HK-2 (cell line): ENCODE measurements at regions not wholly inside any gene's neighbourhood (a gene's known extent, or its start where the extent isn't known, plus 50 kb on each side); places are given as distances from the start of the nearest gene placed in this dataset.
A peak's percentile ranks its signal among the peaks of the same experiment; 100 is the strongest.

Experiments
- DNase-seq: peaks from one replicate; pipeline ENCODE4 v3.0.0-alpha.2; 2018; ENCODE audit not compliant: unreplicated experiment

- no peak for DNase-seq
Measured at GRCh38 chr18:41829647-41830516, 125.2 kb upstream of the PIK3C3 start.

- no peak for DNase-seq
Measured at GRCh38 chr18:41828137-41828536, 126.9 kb upstream of the PIK3C3 start.

- DNase-seq: no peak
Measured at GRCh38 chr18:41820784-41821183, 134.2 kb upstream of the PIK3C3 start.

DNA sequence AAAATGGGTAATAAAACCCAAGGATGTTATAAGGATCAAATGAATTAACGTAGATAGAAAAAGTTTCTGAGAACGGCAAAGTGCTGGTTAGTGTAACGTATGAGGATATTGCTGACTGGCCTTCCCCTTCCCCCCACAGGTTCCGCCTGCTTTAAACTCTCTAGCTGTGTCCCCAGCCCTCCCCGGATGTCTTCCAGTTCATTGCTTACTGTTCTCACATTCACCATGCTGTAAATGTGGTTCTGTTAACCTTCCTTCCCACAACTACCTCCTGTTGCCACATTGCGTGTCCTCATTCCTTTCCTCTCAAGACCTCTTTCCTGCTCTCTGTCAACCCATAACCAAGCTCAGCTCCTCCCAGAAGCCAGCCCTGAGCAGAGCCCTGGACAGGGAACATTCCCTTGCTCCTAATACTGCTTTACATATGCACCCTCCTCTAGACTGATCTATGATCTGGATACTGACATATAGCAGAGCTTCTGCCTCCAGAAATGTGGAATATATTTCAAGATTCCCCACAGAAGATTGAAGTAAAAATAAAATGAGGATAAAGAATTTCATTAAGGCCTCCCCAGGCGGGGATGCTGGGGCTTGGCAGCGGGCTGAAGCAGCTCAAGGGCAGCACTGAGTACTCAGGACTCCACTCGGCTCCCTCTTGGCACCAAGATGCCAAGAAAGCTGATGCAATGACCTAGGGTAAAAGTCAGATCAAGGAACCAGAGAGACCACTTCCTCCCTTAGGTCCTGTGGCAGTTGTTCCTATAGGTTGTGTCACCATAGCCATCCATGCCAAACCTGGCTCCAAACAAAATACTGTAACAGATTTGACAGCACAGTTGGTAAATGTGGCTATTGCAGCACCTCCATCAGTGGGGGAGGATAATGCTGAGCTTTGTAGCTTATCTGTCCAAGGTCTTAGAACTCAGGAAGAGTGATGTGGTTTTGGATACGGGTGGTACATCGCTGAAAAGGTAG is 136.4 kb upstream of the PIK3C3 start:
- no peak for DNase-seq

GRCh38 chr18:41814651-41815050 is 140.4 kb upstream of the PIK3C3 start:
- no peak for DNase-seq

DNA sequence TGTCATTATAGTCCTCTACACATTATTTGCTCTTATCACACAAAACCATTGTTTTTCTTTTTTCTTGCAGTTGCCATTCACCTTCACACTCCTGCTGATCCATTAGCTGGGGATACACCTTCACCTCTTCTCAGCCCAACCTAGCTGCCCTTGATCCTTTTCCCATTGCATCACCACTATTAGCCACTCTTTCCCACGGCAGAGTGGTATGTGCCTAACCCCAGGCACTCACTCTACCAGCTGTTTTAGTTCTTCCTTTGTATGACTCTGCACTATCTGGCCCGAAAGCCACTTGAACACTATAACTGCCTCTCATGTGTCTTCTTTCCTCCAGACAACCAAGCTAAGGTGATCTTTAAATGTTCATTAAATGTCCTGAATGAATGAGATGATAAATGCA is 145.4 kb upstream of the PIK3C3 start:
- no peak for DNase-seq

GRCh38 chr18:41805341-41805740 is 149.7 kb upstream of the PIK3C3 start:
- DNase-seq: no peak

- no peak for DNase-seq
Measured at GRCh38 chr18:41798879-41799278, 156.2 kb upstream of the PIK3C3 start.

DNA sequence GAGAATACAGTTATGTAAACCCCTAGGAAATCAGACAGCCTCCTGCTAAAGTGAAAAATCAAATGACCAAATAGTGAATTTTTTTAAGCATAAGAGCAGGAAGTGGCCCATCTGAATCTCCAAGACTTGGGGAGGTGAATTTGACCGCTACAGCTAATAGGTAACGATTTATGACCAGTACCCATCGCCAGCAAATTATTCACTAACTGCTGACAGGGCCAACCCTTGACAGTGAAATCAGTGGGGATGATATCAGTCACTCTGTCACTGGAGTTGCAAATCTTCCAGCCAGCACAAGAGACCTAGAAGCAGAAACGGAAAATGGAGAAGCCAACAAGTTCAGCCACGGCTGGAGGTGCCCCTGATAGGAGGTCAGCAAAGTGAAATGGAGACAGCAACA is 164.3 kb upstream of the PIK3C3 start:
- peak; percentile 10 for DNase-seq

DNA sequence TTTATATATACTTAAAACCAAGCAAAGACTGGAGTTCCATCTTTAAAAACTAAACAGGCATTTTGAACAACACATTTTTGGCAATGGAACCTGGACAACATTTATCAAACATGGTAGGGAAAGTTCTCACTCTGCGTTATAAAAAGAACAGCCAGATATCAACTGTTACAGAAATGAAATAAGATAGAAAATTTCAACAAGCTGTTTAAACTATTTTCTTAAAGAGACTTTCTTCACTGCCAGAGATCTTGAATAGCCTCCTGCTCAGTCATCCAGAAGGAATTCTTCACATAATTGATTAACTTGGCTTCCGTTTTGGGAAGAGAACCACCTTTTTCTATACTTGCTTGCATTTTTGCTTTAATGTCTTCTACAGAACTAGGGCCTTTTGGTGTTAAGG is 166.0 kb upstream of the PIK3C3 start:
- no peak for DNase-seq

DNA sequence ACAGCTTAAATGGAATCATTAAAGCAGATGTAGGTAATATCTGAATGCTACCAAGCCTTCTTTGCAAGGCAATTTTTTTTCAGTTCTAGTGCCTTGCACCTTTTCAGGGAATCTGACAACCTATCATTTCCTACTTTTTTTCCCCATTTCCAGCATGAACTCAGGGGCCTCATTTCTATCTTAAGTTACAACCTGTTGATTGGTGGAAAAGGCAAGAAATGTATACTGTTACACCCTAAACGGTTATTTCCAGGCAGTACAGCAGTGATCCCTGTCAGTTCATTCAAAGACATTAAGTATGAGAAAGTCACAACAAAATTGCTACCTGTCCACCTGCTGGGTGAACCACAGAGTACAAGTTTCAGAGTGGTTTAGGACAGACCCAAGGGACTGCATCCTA is 171.2 kb upstream of the PIK3C3 start:
- no peak for DNase-seq

DNA sequence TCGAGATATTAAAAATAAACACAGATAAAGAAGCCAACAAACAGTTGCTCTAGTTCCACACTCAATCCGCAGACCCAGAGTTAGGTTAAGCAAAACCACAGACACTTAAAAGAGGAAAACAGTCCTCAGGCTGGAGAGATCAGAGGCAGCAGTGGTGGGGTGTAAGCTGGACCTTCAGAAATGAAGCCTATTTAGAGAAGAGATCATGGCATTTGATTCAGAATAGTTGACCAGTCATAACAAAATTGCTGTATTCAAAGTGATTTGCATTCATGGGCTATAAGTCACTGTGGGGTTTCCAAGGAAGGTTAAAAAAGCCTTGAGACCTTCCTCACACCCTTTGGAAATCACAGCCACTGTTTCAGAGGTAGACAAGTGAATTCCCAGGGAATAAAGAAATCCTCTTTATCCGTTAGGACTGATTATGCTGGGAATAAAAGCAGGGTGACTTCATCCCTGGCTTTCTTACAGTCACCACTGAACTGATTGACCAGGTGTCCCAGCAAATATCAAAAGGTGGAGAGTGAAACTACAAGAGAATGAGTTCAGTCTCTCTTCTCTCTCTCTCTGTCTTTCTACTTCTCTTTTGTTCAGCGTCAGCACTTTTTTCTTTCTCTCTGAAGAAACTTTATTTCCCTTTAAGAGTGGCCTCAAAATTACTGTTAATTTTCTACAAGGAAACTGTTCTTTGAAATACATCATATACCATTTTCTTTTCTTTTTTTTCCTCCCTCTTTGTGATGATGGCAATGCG is 171.8 kb upstream of the PIK3C3 start:
- DNase-seq: no peak

GRCh38 chr18:41771973-41772372 is 183.1 kb upstream of the PIK3C3 start:
- DNase-seq: no peak

- DNase-seq: no peak
Measured at GRCh38 chr18:41769265-41769664, 185.8 kb upstream of the PIK3C3 start.

- DNase-seq: no peak
Measured at GRCh38 chr18:41768467-41768866, 186.6 kb upstream of the PIK3C3 start.

- no peak for DNase-seq
Measured at GRCh38 chr18:41767960-41768359, 187.1 kb upstream of the PIK3C3 start.

DNA sequence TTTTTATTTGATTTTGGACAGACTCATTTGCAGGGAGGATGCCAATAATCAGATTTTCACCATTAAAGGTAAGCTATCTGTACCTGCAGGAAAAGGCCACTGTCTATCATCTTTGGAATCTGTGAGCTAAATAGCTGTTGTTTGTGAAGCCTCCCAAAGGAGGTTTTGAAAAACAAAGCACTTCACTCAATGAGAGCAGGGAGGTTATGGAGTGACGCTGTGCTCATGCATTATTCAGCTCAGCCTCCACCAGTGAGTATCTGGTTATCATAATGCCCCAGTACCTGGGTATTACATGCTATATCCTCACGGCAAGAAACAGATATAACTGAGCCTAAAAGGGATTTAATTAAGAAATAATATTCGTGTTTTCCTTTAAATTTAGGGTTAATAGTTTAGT is 189.6 kb upstream of the PIK3C3 start:
- no peak for DNase-seq

DNA sequence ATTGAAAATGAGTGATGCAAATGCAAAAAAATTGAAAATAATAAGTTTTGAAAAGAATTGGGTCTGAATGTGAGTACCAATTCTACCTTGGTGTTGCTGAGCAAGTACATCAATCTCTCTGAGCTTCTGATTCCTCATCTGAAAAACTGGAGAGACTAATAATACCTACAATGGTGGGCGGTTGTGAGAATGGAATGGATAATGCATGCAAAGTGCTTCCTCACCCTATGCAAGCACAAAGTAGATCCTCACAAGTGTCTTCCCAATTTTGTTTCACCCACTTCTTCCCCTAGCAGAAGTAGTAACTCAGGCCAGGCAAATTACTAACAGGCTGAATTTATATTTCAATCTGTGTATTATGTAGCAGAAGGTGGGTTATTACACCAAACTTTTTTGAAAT is 191.7 kb upstream of the PIK3C3 start:
- DNase-seq: no peak

GRCh38 chr18:41761333-41762018 is 193.6 kb upstream of the PIK3C3 start:
- no peak for DNase-seq

DNA sequence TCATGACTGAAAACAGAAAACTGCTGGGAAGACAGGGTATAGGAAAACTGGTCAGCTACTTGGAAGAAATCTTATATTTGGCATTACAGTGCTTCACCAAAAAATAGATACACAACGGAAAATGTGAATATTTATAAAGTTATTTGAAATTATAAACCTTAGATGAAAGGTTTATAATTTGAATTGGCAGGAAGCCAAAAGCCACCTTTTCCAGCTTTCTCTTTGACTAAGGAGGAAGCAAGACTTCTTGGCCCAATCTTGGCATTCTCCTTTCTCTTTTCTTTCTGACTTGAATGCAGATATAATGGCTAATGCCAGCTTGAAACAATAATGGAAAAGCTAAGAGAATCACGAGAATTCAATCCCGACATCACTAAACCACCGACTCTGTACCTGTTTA is 196.5 kb upstream of the PIK3C3 start:
- DNase-seq: no peak

GRCh38 chr18:41756141-41756540 is 198.9 kb upstream of the PIK3C3 start:
- no peak for DNase-seq
